Activated CD8-positive, alpha-beta T cell treated with anti-CD3 and anti-CD28 coated beads for 36 hours (primary cell): ENCODE measurements at regions not wholly inside any gene's neighbourhood (a gene's known extent, or its start where the extent isn't known, plus 50 kb on each side); places are given as distances from the start of the nearest gene placed in this dataset.

Experiments
- ATAC-seq: fragments of 200-7000 bp; cut with Tn5 transposase; one replicate; pipeline ENCODE4 v1.10.0; 2021; ENCODE audit warnings: mild to moderate bottlenecking, moderate library complexity
- CTCF ChIA-PET: fragments of 350-600 bp; sonication (Branson Sonifier 250); formaldehyde crosslinking; loops from one replicate; lab custom pipeline; 2021; ENCODE audit warnings: antibody characterized with exemption; lab: Charles Lee
- POLR2A ChIA-PET: fragments of 350-600 bp; sonication (Branson Sonifier 250); formaldehyde crosslinking; loops from one replicate; lab custom pipeline; 2021; ENCODE audit warnings: antibody characterized with exemption; lab: Charles Lee
- DNase-seq: peaks from one replicate; pipeline ENCODE4 v3.0.0-alpha.2; 2020
- H3K27ac Mint-ChIP-seq: one replicate; pipeline ENCODE4 v1.8.0; 2021; ENCODE audit warnings: mild to moderate bottlenecking, mixed read lengths
- H3K27me3 Mint-ChIP-seq: one replicate; pipeline ENCODE4 v1.8.0; 2021; ENCODE audit warnings: mixed read lengths
- H3K36me3 Mint-ChIP-seq: one replicate; pipeline ENCODE4 v1.8.0; 2021; ENCODE audit warnings: low read depth, mixed read lengths
- H3K4me1 Mint-ChIP-seq: one replicate; pipeline ENCODE4 v1.8.0; 2021; ENCODE audit warnings: low read depth, mixed read lengths
- H3K4me3 Mint-ChIP-seq: one replicate; pipeline ENCODE4 v1.8.0; 2021; ENCODE audit warnings: mild to moderate bottlenecking, moderate library complexity, mixed read lengths
- H3K9me3 Mint-ChIP-seq: one replicate; pipeline ENCODE4 v1.8.0; 2021; ENCODE audit warnings: mixed read lengths
- intact Hi-C: fragments of 100-400 bp; cut with micrococcal nuclease; formaldehyde crosslinking; loops from one replicate; pipeline ENCODE4 v1.10.0; 2022
- TF ChIP-seq, protein P1 (sequence below): fragments of 200-600 bp; IDR thresholded peaks from one replicate; pipeline ENCODE4 v1.8.0; 2022; ENCODE audit warnings: antibody characterized with exemption, mild to moderate bottlenecking

DNA sequence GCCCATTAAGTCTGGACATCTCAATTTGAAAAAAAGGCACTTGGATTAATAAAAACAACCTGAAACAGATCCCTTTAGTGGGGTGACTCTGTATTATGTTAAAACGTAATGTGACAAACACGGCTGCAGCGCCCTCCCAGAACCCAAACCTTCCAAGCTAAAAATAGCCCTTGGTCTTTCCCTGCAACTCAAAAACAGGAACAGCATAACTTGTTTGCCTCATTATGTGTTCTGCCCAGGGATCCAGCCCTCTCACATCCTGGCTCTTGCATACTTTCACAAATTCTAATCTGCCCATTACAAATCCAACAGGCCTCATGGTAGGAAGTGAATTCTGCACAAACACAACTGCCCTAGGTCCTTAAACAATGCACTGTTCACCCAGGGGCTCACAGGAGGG is 94.7 kb upstream of the GADD45A start:
- no peaks in the 10 kb centered on the region for H3K4me1 Mint-ChIP-seq
- no peak for DNase-seq
- ATAC-seq: no peak
- POLR2A ChIA-PET: no interaction called here
- no peaks in the 10 kb centered on the region for H3K36me3 Mint-ChIP-seq
- TF ChIP-seq, protein P1, sequence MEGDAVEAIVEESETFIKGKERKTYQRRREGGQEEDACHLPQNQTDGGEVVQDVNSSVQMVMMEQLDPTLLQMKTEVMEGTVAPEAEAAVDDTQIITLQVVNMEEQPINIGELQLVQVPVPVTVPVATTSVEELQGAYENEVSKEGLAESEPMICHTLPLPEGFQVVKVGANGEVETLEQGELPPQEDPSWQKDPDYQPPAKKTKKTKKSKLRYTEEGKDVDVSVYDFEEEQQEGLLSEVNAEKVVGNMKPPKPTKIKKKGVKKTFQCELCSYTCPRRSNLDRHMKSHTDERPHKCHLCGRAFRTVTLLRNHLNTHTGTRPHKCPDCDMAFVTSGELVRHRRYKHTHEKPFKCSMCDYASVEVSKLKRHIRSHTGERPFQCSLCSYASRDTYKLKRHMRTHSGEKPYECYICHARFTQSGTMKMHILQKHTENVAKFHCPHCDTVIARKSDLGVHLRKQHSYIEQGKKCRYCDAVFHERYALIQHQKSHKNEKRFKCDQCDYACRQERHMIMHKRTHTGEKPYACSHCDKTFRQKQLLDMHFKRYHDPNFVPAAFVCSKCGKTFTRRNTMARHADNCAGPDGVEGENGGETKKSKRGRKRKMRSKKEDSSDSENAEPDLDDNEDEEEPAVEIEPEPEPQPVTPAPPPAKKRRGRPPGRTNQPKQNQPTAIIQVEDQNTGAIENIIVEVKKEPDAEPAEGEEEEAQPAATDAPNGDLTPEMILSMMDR: no peak
- H3K27ac Mint-ChIP-seq: no peak overlapping the region
- intact Hi-C loops: no loop called here
- no peak overlapping the region for H3K4me3 Mint-ChIP-seq
- no peaks in the 10 kb centered on the region for H3K9me3 Mint-ChIP-seq
- CTCF ChIA-PET: no interaction called here
- H3K27me3 Mint-ChIP-seq: peaks cover 3% of the 10 kb centered on the region

DNA sequence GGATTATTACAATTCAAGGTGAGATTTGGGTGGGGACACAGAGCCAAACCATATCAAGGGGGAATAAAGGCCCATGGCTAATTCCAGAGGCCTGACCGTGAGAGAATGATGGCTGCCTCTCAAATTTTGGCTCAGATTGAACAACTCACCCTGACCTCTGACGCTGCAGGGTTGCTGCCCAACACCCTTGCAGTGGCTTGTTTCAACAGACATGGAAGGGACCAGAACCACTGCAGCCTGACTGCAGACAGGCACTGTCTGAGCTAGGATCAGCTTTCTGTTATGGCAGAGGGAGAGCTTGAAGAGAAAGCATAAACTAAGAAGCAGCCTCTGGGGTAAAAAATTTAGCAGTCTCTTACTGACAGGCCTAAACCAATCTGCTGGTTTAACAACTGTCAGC is 90.2 kb upstream of the GADD45A start:
- ChIA-PET POLR2A (no interaction called here), CTCF (interaction anchor here (1.5 kb wide), 1 partner anchor 33 kb away, joined by 4 read pairs; no protein-coding TSS in a partner anchor)
- Mint-ChIP-seq H3K9me3 (no peaks in the 10 kb centered on the region), H3K36me3 (no peaks in the 10 kb centered on the region), H3K4me3 (no peak overlapping the region), H3K27me3 (no peaks in the 10 kb centered on the region), H3K27ac (no peak overlapping the region), H3K4me1 (no peaks in the 10 kb centered on the region)
- intact Hi-C loops: no loop called here
- DNase-seq: no peak
- TF ChIP-seq, protein P1: no peak
- no peak for ATAC-seq

DNA sequence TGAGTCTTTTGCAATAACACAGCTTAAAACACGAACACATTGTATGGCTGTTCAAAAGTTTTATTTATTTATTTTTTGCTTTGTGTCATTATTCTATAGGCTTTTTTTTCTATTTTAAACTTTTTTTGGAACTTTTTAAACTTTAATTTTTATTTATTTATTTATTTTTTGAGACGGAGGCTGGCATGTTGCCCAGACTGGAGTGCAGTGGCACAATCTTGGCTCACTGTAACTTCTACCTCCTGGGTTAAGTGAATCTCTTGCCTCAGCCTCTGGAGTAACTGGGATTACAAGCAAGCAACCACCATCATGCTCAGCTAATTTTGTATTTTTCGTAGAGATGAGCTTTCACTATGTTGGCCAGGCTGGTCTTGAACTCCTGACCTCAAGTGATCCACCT is 88.3 kb upstream of the GADD45A start:
- ATAC-seq: no peak
- no peaks in the 10 kb centered on the region for H3K4me1 Mint-ChIP-seq
- TF ChIP-seq, protein P1: no peak
- DNase-seq: no peak
- H3K36me3 Mint-ChIP-seq: no peaks in the 10 kb centered on the region
- no peaks in the 10 kb centered on the region for H3K9me3 Mint-ChIP-seq
- intact Hi-C loops: no loop called here
- no peaks in the 10 kb centered on the region for H3K27me3 Mint-ChIP-seq
- POLR2A ChIA-PET: no interaction called here
- CTCF ChIA-PET: interaction anchor here (2.0 kb wide), 1 partner anchor 164 kb away, joined by 9 read pairs; no protein-coding TSS in a partner anchor
- no peak overlapping the region for H3K27ac Mint-ChIP-seq
- H3K4me3 Mint-ChIP-seq: no peak overlapping the region

DNA sequence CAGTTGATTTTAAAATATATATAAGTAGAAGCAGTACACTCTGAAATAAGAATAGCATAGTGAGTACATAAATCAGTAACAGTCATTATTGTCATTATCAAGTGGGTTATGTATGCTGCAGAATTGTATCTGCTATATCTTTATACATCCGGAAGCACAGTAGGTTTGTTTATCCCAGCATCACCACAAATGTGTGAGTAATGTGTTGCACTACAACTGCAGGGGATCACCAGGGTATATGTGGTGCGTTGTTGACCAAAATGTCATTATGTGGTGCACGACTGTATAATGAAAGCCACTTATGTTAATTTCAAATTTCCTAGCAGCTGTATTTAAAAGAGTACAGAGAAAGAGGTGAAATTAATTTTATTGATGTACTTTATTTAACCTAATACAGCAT is 87.7 kb upstream of the GADD45A start:
- TF ChIP-seq, protein P1: no peak
- ChIA-PET POLR2A (no interaction called here), CTCF (no interaction called here)
- Mint-ChIP-seq H3K4me3 (no peak overlapping the region), H3K4me1 (no peaks in the 10 kb centered on the region), H3K27ac (no peak overlapping the region), H3K36me3 (no peaks in the 10 kb centered on the region), H3K27me3 (peaks cover 4% of the 10 kb centered on the region), H3K9me3 (no peaks in the 10 kb centered on the region)
- intact Hi-C loops: no loop called here
- DNase-seq: no peak
- no peak for ATAC-seq

DNA sequence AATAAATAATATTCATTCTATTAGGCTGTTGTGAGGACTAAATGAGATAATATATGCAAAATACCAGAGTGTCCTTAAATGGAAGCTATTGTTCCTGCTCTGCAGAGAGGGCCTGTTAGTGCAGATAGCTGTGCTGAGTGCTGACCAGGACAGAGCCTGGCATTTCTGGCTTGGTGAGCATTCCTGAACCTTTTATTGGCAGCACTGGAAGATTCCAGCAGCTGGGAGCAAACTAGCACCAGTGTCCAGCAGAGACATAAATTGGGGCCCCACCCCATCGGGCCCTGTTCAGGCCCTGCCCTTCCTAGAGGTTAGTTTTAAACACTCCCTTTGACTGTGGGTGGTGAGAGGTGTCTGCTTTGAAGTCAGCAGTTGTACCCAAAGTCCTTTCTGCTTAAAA is 85.9 kb upstream of the GADD45A start:
- CTCF ChIA-PET: interaction anchor here (0.8 kb wide), 1 partner anchor 161 kb away, joined by 3 read pairs; no protein-coding TSS in a partner anchor
- no peaks in the 10 kb centered on the region for H3K9me3 Mint-ChIP-seq
- DNase-seq: no peak
- intact Hi-C loops: no loop called here
- peaks cover 7% of the 10 kb centered on the region for H3K27me3 Mint-ChIP-seq
- POLR2A ChIA-PET: no interaction called here
- no peaks in the 10 kb centered on the region for H3K36me3 Mint-ChIP-seq
- no peak overlapping the region for H3K4me3 Mint-ChIP-seq
- ATAC-seq: no peak
- H3K4me1 Mint-ChIP-seq: no peaks in the 10 kb centered on the region
- H3K27ac Mint-ChIP-seq: no peak overlapping the region
- TF ChIP-seq, protein P1: no peak
